Activated CD8-positive, alpha-beta memory T cell treated with anti-CD3 and anti-CD28 coated beads, Interleukin-2, amount 50 U/mL, for 48 hours (primary cell): ENCODE measurements at regions not wholly inside any gene's neighbourhood (a gene's known extent, or its start where the extent isn't known, plus 50 kb on each side); places are given as distances from the start of the nearest gene placed in this dataset.

Source experiments
- DNase-seq: peaks from one replicate; pipeline ENCODE4 v3.0.0-alpha.2; 2020

DNA sequence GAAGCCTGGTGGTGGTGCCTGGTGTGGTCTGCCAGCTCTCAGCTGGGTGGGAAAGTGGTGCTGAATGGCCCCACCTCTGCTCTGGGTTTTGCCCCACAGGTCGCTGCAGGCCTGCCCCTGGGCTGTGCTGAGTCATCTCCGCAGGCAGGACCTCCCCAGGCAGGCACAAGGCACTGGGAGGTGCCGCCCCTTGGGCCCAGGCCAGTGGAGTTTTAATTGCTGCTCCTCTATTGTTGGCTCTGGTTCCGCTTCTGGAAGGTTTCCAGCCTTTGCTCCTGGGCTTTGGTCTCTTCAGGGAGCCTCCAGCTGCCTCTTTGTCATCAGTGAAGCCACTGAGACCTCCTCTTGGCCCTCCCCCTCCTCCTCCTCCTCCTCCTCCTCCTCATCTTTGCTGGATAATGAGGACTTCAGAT, 180.3 kb upstream of the GRB10 start:
- DNase-seq = no peak

GRCh38 chr7:50962281-50962883, 179.7 kb upstream of the GRB10 start:
- no peak for DNase-seq

DNA sequence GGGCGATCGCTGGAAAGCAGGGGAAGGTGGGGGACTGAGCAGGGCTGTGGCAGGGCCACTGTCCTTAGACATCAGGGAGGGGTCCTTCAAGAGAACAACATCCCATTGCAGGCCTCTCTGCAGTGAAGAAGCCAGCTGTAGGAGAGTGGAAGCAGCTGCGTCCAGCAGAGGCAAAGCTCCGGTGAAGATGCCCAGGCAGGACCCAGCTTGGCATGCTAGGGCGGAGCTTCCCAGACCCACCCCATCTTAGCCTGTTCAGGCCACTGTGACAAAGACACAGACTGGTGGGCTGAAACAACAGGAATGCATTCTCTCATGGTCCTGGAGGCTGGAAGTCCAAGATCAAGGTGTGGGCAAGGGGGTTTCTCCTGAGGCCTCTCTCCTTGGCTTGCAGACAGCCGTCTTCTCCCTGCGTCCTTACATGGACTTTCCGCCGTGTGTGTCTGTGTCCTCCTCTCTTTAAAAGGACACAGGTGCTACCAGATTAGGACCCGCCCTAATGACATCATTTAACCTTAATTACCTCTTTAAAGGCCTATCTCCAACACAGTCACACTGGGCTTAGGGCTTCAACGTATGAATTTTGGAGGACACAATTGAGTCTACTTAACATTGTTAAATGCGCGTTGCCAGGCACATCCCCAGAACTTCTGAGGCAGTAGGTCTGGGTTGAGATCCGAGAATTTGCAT, 178.1 kb upstream of the GRB10 start:
- DNase-seq = no peak

DNA sequence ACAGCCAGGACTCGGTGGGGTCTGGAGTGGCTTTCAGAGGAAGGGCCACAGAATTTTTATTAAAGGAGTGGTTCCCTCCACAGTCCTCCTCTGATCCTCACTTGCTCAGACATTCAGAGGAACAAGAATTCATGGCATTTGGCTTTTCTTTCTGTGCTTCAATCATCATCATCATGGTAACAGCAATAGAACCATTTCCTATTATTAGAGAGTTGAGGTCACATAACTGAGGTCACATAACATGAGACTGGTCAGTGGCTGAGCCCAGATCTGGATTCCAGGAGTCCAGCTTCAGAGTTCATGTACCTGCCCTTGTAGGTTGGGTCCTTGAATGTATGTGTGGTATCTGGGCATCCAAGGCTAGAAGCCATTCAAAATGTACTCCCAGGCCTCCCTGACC, 177.3 kb upstream of the GRB10 start:
- no peak for DNase-seq

DNA sequence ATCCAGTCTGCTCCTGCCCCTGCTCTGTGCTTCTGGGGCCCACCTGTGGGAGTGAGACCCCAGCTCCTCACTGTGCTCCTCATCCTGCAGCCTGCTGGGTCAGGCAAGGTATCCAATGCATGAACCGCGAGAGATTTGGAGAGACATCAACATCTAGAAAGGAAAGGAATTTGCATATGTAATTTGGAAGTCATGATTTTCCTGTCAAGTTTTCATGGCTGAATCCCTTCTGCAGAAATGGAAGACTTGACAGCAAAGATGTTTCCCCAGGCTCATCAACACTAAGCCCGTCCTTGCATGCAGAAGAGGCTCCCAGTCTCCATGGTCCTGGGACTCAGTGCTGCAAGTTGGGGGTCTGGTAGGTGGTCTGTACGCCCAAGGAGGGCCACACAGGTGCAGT, 176.9 kb upstream of the GRB10 start:
- no peak for DNase-seq

GRCh38 chr7:50957855-50958254, 175.2 kb upstream of the GRB10 start:
- DNase-seq = no peak

DNA sequence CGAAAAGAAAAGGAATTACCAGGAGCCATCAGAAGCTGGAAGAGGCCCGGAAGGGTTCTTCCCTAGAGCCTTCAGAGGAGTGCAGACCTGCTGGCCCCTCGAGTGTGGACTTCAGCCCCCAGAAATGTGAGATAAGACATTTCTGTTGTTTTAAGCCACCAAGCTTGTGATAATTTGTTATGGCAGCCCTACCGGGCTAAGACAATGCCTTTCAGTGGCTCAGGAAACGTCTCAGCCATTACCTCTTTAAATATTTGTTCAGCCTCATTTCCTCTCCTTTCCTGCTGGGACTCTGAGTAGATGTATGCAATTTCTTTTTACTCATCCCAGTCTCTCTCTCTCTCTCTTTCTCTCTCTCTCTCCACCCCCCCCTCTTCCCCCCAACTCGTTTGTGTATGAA, 174.7 kb upstream of the GRB10 start:
- no peak for DNase-seq

DNA sequence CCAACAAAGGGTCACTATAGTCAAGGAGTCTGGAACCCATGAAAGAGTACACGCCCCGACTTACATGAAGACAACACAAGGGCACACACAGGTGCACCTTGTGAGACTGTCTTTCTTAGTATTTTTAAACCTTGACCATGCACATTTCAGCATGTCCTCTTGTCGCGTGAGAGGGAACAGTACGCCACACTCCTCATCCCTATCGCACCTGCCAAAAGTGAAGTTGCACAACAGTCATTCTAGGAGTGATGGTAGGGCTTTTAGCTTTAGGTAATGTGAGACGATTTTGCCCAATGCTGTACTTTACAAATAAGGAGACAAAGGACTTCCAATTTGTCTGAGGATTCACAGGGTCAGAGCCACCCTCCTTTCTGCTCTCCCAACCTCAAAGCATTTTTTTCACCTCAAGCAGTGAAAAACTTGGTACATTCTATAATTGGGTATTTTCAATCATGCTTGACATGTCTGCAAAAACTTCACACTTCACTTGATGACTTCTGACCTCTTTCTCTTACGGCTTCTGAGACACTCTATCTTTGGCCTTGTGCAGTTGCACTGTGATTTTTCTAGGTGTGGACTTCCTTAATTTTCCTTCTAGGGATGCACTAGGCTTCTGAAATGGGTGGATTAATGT, 173.9 kb upstream of the GRB10 start:
- DNase-seq = no peak

GRCh38 chr7:50954716-50955115, 172.0 kb upstream of the GRB10 start:
- DNase-seq = no peak

DNA sequence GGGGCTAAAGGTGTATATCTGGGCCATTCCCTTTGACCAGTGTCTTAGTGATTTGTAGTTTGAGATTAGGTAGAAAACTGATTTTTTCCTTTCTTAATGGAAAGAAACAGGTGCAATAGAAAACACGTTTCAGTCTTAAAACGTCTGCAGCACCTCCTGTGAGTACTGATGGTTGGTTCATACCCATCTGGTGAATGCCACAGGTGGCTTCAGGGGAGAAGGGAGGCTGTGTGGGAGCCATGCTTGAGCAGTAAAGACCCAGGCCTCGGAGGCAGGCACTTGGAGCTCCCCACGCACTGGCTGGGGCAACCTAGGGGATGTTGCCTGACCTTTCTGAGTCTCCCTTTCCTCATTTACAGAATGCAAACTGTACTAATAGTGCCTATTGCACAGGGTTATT, 171.5 kb upstream of the GRB10 start:
- DNase-seq = no peak

DNA sequence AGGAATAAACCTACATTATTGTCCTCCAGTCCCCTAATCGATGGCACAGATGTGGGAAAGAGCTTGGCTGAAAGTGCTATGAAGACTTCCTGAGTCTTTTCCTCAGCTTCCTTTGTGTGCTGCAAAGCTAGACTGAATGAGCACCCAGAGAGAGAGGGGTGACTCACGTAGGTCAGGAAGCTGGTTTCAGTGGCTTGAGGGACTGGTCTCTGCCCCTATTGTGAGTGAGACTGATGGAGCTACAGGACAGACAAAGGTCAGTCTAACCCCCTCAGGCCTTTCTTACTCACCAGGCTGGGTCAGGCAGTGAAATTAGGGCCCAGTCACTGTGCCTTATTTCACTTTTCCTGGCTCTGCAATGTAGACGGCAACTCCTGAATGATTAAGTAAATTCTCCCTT, 171.1 kb upstream of the GRB10 start:
- no peak for DNase-seq

DNA sequence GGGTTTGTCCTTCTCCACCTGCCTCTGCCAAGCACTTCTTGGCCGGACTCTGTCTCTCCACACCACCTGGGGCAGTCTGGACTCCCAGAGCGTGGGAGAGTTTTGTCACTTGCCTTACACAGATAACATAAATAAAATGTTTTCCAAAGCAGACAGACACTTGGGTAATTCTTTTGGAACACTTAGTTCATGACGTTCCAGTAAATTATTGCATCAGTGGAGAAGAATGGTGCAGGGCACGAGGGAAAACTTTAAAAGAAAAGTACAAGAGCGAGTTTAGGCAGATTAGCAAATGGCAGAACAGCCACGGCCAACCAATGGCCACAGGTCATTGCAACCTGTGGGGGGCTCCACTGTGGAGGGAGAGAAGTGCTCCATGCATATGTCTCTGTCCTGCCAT, 170.6 kb upstream of the GRB10 start:
- DNase-seq = no peak

GRCh38 chr7:50952544-50952943, 169.8 kb upstream of the GRB10 start:
- no peak for DNase-seq

GRCh38 chr7:50952120-50952519, 169.4 kb upstream of the GRB10 start:
- DNase-seq = no peak

DNA sequence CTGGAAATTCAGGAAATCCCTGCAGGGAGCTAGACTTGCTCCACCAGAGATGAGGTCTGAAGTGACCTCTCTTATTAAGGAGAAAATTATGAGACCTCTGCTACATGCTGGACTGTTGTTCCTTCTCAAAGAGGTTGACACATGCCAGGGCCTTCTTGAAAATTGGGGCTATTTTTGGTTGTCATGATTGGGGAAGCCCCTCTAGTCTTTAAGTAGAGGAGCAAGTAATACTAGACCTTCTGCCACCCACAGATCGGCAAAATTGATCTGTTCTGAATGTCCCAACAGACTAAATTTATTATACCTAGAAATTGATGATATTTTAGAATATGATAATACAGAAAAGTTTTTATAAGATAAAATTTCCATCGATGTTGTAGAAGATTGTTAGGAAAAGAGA, 160.8 kb upstream of the GRB10 start:
- no peak for DNase-seq

DNA sequence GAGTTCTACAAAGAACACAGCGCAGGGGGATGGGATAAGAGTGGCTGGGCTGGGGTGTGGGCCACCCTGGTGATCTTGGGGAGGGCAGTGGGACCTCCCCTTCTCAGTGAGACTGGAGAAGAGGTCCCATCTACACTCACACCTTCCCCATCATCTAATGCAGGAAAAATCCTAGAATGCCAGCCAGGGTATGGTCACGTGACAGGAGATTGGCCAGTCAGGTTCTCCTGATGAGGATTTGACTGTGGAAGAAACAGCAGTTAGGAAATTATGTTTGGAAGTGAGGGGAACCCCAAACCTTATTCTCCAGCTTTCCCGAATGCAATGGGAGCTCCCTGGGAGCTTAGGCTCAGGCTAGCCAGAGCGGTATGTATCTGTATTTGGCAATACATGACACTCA, 158.8 kb upstream of the GRB10 start:
- no peak for DNase-seq

DNA sequence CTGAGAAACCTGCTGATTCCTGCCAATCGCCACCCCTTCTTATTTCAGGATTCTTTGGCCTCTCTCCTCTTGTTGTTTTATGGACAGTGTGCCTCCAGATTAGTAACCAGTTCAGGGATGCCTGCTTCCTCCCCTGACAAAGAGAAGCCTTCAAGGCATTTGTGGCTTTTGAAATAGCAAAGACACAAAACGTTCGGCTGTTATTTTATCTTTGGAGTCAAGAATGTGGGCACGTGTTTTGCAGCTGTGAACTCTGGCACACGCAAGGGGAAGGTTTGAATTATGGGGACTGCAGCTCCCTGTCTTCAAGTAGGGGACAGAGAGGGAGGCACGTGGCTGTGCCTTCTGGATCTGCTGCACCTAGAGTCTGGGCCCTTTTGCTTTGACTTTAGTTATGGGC, 157.9 kb upstream of the GRB10 start:
- no peak for DNase-seq

DNA sequence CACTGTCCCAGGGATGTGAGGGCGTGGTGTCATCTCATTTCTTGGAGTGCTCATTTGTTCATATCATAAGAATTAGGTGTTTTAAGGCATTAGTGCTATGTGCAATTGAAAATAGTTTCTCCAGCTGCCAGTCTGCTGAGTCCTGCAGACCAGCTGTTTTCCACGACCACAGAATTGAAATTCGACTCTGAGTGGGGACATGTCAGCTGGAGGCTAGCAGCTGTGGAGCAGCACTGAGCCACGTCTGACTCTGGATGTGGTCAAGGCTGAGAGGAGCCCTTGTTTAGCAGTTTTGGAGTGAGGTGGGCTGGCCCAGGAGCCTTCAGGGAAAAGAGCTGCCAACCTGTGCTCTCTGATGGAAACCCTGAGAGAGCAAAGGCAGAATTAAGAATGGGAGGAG, 156.3 kb upstream of the GRB10 start:
- no peak for DNase-seq

- no peak for DNase-seq
These were observed 155.0 kb upstream of the GRB10 start for GRCh38 chr7:50937727-50938126.

GRCh38 chr7:50926049-50926448, 143.4 kb upstream of the GRB10 start:
- no peak for DNase-seq

GRCh38 chr7:50923476-50923875, 140.8 kb upstream of the GRB10 start:
- DNase-seq = no peak

DNA sequence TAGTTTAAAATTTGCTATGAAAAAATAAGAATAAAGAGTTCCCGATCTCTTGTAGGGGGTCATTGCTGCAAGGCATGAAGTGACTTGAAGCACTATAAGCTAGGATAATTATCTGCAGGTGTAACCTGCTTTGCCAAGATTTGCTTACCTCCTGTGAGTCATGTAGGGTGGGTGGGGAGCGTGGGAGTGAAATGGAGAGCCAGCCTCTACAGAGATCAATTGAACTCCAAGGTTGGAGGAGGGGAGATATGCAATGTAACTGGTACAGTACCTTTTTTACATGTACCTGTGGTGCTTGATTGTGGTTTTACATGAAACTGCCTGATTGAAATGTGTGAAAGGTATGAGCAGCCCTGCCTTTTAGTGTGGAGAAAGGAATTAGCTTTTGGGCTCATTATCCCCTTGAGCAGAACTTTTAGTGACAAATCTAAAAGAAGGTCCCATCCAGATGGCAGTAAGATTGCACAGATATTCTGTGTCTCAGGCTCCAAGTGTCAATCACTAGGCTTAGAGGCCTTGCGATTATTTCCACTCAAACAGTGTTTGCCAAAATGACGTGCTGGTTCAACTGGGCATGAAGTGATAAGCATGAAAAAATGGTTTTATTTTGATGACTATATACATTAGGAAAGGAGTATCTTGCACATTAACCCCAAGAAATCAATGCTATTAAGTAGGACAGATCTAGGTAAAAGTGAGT, 138.6 kb upstream of the GRB10 start:
- no peak for DNase-seq

- no peak for DNase-seq
These were observed 137.4 kb upstream of the GRB10 start for GRCh38 chr7:50920031-50920635.

DNA sequence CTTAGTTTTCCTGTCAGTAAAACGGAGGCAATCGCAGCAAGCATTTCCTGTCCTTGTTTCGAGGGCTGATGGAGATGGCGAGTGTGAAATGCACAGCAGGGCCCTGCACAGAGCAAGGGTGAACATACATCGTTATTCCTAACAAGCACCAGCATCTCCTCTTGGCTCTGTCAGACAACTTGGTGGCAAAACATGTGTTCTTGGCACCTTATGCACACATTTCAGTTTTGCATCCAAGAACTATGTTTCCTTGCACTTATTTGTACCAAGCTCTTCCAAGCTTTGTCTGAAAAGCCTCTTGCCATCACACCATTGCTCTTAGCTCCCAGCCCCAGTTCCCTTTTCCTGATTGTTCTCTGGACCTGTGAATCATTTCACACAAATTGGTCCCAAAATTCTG, 132.9 kb upstream of the GRB10 start:
- no peak for DNase-seq
